HG03097 (cell line): ENCODE measurements at regions not wholly inside any gene's neighbourhood (a gene's known extent, or its start where the extent isn't known, plus 50 kb on each side); places are given as distances from the start of the nearest gene placed in this dataset.

Experiments
- ATAC-seq: cut with Tn5 transposase; IDR thresholded peaks from one replicate; pipeline ENCODE4 v1.9.1; 2021; ENCODE audit not compliant: unreplicated experiment, low FRiP score

GRCh38 chr10:44805466-44806210 lies 105.5 kb upstream of the TMEM72 start:
- no peak for ATAC-seq

- ATAC-seq, result no peak
Measured at GRCh38 chr10:44806950-44807349, 104.2 kb upstream of the TMEM72 start.

DNA sequence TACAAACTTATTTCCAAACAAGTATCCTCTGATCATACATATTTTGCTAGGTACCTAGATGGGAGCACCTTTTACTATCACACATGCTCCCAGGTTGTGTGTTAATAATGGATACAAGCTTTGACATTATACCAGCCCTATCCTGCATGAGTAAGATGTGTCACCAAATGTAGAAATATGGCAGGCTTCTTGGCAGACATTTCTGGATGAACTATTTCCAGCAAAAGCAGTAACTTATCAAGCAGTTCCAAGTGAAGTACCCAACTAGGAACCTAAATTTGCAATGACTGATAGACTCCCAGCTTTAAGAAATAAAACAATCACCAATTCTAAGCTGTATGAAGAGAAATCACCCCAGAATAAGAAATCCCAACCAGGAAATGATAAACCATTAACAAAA lies 103.7 kb upstream of the TMEM72 start:
- ATAC-seq, result no peak

DNA sequence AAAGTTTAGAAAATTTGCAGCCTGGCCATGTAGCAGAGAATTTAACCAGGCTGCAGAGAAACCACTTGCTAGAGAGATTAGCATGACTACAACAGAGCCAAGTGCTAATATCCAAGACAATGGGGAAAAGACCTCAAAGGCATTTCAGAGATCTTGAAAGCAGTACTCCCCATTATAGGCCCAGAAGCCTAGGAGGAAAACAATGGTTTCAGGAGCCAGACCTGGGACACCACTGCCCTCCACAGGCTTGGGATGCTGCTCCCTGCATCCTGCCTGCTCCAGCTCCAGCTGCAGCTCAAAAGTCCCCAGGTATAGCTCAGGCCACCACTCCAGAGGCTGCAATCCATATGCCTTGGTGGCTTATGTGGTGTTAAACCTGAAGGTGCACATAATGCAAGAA lies 101.5 kb upstream of the TMEM72 start:
- ATAC-seq, result no peak

DNA sequence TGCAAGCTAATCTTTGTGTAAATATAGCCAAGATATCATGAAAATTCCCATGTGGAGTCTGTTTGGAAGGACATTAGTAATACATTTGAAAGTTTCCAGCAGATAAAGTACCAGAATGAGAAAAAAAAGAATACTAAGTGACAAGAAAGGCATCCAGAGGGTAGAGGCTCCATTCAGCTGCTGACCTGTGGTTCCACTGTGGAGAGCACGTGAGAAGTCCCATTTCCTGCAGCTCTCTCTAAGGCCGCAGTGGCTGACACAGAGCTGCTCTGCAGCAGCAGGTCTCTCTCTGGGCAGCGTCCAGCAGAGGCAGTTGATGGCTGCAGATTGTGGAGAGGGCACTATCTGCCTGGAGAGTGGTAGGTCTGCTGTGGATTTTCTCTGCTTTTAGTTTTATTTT lies 100.1 kb upstream of the TMEM72 start:
- no peak for ATAC-seq

DNA sequence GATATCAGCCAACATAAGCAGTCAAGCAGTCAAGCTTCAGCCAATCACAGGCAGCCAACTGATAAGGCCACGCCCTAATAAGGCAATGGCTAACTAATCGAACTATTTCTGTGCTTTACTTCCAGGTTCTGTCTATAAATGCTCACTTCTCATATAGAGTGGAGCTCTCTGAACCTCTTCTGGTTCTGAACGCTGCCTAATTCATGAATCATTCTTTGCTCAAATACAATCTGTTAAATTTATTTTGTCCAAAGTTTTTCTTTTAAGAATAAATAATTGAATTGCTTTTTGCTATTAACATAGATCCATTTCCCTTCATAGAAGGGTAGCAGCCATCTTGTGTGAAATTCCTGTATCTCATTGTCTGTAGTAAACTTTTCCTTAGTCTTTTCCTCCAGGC lies 97.9 kb upstream of the TMEM72 start:
- no peak for ATAC-seq

DNA sequence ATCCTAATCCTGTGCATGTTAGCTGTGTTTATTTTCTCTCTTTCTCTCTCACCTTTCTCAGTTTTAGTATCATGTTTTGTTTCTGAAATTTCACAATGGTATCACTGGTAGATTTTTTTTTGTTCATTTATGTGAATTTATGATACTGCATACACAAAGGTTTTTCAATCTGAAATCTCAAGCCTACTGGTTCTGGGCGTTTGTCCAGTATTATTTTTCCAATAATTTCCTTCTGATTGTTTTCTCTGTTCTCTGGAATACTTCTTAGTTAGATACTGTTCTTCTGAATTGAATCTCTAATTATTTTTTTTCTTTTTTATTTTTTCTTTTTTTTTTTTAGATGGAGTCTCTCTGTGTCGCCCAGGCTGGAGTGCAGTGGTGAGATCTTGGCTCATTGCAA lies 96.2 kb upstream of the TMEM72 start:
- ATAC-seq, result no peak

DNA sequence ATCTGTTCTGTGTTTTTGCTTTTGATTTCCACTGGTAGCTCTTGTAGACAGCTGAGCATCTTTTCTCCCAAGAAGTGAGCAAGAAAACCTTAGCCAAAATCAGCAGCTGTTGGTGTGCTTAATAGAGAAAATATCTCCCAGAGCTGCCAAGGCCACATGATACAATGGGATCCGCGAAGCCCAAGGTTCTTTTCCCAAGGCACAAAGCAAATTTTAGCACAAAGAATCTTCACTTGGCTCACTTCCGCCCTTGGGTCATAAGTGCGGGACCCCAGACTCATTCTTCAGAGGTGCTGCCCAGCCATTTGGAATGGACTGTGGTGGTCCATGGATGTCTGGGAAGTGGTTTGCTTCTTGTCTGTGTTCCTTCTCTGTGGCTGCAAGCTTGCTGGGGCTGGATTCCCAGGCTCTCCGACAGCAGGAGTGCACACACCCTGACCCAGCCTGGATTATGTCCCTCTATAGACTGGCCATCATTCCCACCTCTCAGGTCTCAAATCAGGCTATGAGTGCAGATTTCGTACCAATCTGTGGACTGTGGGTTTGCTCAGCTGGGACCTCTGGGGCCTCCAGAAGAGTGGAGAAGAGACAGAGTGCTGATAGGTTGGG lies 93.0 kb upstream of the TMEM72 start:
- no peak for ATAC-seq

- no peak for ATAC-seq
Measured at GRCh38 chr10:44818701-44819127, 92.4 kb upstream of the TMEM72 start.

- ATAC-seq, result no peak
Measured at GRCh38 chr10:44820094-44820493, 91.0 kb upstream of the TMEM72 start.

- no peak for ATAC-seq
Measured at GRCh38 chr10:44821290-44821689, 89.8 kb upstream of the TMEM72 start.

- no peak for ATAC-seq
Measured at GRCh38 chr10:44822349-44822748, 88.8 kb upstream of the TMEM72 start.

DNA sequence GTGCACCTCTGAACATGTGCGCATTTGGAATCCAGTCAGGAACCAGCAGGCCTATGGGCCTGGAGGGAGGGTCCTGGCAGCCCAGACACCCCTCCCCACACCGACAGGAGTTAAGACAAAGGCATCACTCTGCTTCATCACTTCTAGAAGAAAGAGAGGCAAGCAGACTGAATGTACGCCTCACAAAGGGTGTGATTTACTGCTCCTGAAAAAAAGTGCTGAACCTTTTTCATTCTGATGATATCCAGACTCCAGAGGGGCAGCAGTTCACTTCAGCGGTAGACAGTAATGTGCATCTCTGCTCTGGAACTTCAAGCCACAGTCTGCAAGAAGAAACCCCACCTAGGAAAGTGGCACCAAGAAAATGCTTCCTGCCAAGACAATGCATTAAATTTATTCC lies 88.2 kb upstream of the TMEM72 start:
- no peak for ATAC-seq

DNA sequence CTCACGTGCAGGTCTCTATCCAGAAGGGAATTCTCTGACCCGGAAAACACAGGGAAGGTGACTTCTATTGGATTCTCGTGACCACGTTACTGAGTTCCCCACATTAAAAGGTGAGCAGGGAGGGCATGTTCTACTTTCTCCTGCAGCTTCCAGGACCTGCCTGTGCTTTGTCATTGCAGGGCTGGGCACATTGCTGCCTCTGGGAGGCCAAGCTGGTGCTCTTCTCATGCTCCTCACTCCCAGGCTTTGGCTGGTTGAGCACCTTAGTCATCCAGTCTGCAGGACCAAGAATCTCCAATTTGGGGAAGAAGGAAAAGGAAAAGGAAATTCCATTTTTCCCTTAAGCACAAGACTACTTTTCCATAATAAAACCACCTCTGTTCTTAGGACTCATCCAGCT lies 86.5 kb upstream of the TMEM72 start:
- no peak for ATAC-seq

DNA sequence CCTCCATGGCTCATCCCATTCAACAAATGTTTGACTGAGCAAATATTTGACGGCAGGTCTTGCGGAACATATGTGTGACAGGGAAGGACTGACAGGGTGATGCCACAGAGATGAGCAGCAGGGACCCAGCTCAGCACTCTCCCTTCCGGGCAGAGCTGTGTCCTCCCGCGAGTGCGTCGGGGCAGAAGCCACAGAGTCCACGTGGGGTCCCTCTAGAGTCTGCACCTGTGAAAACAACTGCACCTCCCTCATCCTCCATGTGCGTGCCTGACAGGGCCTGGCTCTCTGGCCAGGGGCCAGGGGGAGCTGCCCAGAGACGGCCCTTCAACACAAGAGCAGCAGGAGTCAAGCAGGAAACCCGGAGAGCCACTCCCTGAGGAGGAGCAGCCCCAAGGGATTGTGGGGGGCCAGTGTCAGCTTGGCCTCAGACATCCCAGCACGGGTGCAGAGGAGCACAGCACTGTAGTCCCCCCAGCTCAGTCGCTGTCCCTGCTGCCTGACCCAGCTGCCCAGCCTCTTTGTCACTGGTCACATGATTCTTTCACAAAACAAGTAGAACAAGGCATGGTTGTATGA lies 83.6 kb upstream of the TMEM72 start:
- no peak for ATAC-seq

GRCh38 chr10:44828508-44829142 lies 82.5 kb upstream of the TMEM72 start:
- ATAC-seq, result no peak

GRCh38 chr10:44829426-44829825 lies 81.7 kb upstream of the TMEM72 start:
- no peak for ATAC-seq

DNA sequence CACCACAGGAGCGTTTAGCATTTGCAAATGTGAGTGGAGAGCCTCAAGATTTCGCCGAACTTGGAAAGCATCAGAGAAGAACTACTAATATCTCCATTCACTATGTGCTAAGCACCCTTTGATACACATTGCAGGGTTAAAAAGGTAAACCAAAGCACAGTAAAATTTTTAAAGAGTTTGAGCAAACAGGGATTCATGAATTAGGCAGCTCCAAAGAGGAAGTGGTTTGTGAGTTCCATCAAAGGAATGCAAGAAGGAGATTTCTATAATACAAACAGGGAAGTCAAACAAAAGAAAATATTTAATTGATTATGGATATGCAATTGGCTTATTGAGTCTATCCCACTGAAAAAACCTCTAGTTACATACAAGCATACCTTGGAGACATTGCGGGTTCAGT lies 81.1 kb upstream of the TMEM72 start:
- no peak for ATAC-seq

GRCh38 chr10:44831581-44831980 lies 79.6 kb upstream of the TMEM72 start:
- ATAC-seq, result no peak

DNA sequence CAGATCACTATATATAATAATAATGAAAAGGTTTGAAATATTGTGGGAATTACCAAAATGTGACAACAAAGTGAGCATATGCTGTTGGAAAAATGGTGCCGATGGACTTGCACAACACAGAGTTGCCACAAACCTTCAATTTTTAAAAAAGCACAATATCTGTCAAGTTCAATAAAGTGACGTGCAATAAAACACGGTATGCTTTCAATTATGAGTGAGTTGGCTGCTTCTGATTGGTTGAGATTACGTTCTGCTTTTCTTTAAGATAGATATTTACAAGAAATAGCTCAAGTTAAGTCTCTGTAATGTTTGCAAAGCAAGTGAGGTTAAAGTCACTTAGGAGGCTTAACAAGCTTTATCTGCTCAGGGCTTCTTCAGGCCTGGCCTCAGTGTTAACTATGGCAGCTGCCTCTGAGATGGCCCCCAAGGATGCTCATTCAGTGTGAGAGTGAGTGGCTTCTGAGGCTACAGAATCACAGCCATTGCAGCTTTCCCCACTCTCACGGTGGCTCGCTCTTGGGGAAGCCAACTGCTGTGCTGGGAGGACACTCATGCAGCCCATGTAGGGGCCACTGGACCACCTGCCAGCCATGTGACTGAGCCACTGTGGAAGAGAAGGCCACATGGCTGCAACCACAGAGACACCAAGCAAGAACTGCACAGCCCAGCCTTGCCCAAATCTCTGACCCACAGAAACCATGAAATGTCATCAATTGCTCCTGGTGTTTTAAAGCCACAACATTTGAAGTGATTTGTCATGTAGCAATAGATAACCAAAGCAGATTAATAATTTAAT lies 78.3 kb upstream of the TMEM72 start:
- ATAC-seq, result no peak

DNA sequence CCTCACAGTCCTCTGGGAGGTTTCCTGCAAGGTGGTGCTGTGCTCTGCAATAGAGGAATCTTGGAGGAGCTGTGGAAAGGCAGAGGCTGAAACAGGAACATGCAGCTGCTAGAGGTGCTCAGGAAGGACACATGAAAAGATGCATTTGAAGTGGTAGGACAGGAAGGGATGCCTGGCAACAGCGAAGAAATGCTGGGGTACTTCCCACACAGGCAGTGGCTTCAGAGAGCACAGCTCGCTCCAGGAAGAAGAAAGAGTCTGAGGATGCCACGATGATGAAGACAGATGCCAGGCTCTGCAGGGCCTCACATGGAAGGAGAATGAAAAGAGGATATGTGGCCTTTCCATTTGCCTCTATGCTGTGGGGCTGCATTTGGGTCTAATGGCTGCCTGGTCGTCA lies 77.0 kb upstream of the TMEM72 start:
- no peak for ATAC-seq
